HL-60 (cell line): ENCODE measurements at regions not wholly inside any gene's neighbourhood (a gene's known extent, or its start where the extent isn't known, plus 50 kb on each side); places are given as distances from the start of the nearest gene placed in this dataset.

Experiments used
- CTCF ChIP-seq: IDR thresholded peaks from one replicate; pipeline ENCODE4 v1.5.1; 2011; ENCODE audit warnings: low read length, control low read depth, inconsistent platforms; ENCODE audit not compliant: insufficient read depth
- GABPA ChIP-seq: IDR thresholded peaks from 2 replicates; pipeline ENCODE4 v1.6.1; 2012; ENCODE audit warnings: low read depth
- POLR2AphosphoS5 ChIP-seq: IDR thresholded peaks from 2 replicates; pipeline ENCODE4 v1.6.1; 2012; ENCODE audit warnings: low read depth
- SPI1 ChIP-seq: IDR thresholded peaks from 2 replicates; pipeline ENCODE4 v1.6.1; 2012; ENCODE audit warnings: low read depth, mild to moderate bottlenecking, borderline replicate concordance
- TF ChIP-seq, protein P1 (sequence below): IDR thresholded peaks from 2 replicates; pipeline ENCODE4 v1.6.1; 2012; ENCODE audit warnings: low read depth; ENCODE audit not compliant: insufficient replicate concordance

GRCh38 chr3:6807967-6808588 lies 52.8 kb upstream of the GRM7 start:
- TF ChIP-seq CTCF (no peak), POLR2AphosphoS5 (no peak), GABPA (no peak), SPI1 (no peak)
- TF ChIP-seq, protein P1, sequence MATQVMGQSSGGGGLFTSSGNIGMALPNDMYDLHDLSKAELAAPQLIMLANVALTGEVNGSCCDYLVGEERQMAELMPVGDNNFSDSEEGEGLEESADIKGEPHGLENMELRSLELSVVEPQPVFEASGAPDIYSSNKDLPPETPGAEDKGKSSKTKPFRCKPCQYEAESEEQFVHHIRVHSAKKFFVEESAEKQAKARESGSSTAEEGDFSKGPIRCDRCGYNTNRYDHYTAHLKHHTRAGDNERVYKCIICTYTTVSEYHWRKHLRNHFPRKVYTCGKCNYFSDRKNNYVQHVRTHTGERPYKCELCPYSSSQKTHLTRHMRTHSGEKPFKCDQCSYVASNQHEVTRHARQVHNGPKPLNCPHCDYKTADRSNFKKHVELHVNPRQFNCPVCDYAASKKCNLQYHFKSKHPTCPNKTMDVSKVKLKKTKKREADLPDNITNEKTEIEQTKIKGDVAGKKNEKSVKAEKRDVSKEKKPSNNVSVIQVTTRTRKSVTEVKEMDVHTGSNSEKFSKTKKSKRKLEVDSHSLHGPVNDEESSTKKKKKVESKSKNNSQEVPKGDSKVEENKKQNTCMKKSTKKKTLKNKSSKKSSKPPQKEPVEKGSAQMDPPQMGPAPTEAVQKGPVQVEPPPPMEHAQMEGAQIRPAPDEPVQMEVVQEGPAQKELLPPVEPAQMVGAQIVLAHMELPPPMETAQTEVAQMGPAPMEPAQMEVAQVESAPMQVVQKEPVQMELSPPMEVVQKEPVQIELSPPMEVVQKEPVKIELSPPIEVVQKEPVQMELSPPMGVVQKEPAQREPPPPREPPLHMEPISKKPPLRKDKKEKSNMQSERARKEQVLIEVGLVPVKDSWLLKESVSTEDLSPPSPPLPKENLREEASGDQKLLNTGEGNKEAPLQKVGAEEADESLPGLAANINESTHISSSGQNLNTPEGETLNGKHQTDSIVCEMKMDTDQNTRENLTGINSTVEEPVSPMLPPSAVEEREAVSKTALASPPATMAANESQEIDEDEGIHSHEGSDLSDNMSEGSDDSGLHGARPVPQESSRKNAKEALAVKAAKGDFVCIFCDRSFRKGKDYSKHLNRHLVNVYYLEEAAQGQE = no peak
